ENCODE measurements at regions not wholly inside any gene's neighbourhood (a gene's known extent, or its start where the extent isn't known, plus 50 kb on each side); places are given as distances from the start of the nearest gene placed in this dataset.

GRCh38 chr9:12066455-12067035, 626.6 kb upstream of the TYRP1 start:
- TF ChIP-seq, protein P1, sequence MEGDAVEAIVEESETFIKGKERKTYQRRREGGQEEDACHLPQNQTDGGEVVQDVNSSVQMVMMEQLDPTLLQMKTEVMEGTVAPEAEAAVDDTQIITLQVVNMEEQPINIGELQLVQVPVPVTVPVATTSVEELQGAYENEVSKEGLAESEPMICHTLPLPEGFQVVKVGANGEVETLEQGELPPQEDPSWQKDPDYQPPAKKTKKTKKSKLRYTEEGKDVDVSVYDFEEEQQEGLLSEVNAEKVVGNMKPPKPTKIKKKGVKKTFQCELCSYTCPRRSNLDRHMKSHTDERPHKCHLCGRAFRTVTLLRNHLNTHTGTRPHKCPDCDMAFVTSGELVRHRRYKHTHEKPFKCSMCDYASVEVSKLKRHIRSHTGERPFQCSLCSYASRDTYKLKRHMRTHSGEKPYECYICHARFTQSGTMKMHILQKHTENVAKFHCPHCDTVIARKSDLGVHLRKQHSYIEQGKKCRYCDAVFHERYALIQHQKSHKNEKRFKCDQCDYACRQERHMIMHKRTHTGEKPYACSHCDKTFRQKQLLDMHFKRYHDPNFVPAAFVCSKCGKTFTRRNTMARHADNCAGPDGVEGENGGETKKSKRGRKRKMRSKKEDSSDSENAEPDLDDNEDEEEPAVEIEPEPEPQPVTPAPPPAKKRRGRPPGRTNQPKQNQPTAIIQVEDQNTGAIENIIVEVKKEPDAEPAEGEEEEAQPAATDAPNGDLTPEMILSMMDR (IDR thresholded peaks at IDR 0.05; ENCODE audit: low read length): no peak
- TF ChIP-seq EZH2 (optimal IDR thresholded peaks at IDR 0.05; ENCODE audit: low read depth, low read length) (no peak), EZH2phosphoT487 (IDR thresholded peaks at IDR 0.05; ENCODE audit: low read length) (no peak)

Measured in MM.1S (cell line).